Mammary epithelial cell (primary cell): ENCODE measurements at regions not wholly inside any gene's neighbourhood (a gene's known extent, or its start where the extent isn't known, plus 50 kb on each side); places are given as distances from the start of the nearest gene placed in this dataset.

Source experiments
- CTCF ChIP-seq, 2 donors: IDR thresholded peaks in 1 of 2; conservative IDR thresholded peaks in 1 of 2; 2 replicates each; pipeline ENCODE4 v1.5.1; 2011 to 2012; ENCODE audit warnings: inconsistent platforms in 2 of 2, low read length in 2 of 2, mild to moderate bottlenecking in 2 of 2, control low read depth in 1 of 2, low read depth in 1 of 2; ENCODE audit not compliant: insufficient read depth in 1 of 2; ENCODE audit errors: extremely low read depth in 1 of 2
- EZH2 ChIP-seq: IDR thresholded peaks from 2 replicates; pipeline ENCODE4 v1.6.1; 2012; ENCODE audit warnings: low read length, inconsistent platforms, borderline replicate concordance

- no peak for TF ChIP-seq CTCF (conservative IDR thresholded peaks at IDR 0.05 in 1 of 2, IDR thresholded peaks at IDR 0.05 in 1 of 2; ENCODE audit: extremely low read depth in 1 of 2, insufficient read depth in 1 of 2, low read depth in 1 of 2, low read length in 2 of 2)
- TF ChIP-seq EZH2: no peak
Observed at GRCh38 chr1:240029418-240029817, 62.3 kb upstream of the FMN2 start.
